Limb (tissue), 2 donors: ENCODE measurements at regions not wholly inside any gene's neighbourhood (a gene's known extent, or its start where the extent isn't known, plus 50 kb on each side); places are given as distances from the start of the nearest gene placed in this dataset.

Source experiments
- DNase-seq, 2 donors: peaks; one replicate each; pipeline ENCODE4 v3.0.0-alpha.2; 2016; ENCODE audit errors: extremely low spot score in 2 of 2

- DNase-seq = peak; percentile 63 to 80
These were observed 87.0 kb upstream of the ALDH1L1 start for GRCh38 chr3:126267169-126267975.

DNA sequence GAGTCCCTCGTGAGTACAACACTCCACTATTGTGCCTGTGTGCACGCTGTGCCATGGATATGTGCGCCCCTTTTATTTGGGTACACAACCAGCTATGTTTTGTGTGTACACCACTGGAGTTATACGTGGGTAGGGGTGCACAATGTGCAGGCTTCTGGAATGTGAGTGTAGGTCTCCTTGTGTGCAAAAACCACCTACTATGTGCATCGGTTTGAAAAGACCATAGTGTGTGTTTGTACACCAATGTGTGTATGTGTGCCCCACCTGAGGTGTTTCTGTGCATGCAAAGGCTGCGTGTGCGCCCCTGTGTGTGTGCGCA is 86.4 kb upstream of the ALDH1L1 start:
- DNase-seq = no peak

- DNase-seq = peak in 1 of 2 donors; percentile 58
These were observed 86.0 kb upstream of the ALDH1L1 start for GRCh38 chr3:126266291-126266840.

GRCh38 chr3:126264952-126265351 is 84.6 kb upstream of the ALDH1L1 start:
- DNase-seq = no peak

DNA sequence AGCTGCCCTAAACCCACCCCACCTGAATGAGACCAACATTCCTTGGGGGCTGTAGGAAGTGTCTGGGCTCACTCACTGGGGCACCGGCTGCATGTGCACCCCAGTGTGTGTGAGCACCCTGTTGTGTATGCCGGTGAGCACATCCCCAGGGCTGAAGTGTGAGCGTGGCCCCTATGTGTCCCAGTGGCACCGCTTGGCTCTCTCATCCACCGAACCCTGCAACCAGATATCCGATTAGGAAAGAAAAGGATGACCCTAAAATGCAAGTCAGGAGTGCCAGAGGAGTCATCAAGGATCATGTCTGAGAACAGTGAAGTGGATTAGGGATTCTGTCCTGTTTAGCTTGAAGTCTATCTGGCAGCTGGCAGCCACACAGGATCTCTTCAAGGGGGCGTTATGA is 84.0 kb upstream of the ALDH1L1 start:
- no peak for DNase-seq

- DNase-seq = no peak
These were observed 83.6 kb upstream of the ALDH1L1 start for GRCh38 chr3:126263971-126264370.

GRCh38 chr3:126263539-126263938 is 83.2 kb upstream of the ALDH1L1 start:
- DNase-seq = no peak

DNA sequence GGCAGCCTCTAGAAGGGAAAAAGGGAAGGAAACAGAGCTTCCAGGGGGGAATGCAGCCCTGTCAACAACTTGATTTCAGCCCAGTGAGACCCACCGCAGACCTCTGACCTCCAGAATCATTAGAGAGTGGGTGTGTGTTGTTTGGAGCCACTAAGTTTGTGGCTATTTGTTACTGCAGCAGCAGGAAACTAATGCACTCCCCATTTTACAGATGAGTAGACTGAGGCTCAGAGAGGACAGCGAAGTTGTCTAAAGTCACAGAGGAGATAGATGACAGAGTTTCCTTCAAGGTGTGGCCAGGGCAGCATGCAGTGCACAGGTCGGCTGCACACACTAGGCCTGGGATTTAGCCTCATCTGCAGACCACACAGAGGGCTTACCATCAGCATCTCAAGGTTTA is 81.8 kb upstream of the ALDH1L1 start:
- DNase-seq = no peak

GRCh38 chr3:126261037-126261436 is 80.7 kb upstream of the ALDH1L1 start:
- DNase-seq = no peak

DNA sequence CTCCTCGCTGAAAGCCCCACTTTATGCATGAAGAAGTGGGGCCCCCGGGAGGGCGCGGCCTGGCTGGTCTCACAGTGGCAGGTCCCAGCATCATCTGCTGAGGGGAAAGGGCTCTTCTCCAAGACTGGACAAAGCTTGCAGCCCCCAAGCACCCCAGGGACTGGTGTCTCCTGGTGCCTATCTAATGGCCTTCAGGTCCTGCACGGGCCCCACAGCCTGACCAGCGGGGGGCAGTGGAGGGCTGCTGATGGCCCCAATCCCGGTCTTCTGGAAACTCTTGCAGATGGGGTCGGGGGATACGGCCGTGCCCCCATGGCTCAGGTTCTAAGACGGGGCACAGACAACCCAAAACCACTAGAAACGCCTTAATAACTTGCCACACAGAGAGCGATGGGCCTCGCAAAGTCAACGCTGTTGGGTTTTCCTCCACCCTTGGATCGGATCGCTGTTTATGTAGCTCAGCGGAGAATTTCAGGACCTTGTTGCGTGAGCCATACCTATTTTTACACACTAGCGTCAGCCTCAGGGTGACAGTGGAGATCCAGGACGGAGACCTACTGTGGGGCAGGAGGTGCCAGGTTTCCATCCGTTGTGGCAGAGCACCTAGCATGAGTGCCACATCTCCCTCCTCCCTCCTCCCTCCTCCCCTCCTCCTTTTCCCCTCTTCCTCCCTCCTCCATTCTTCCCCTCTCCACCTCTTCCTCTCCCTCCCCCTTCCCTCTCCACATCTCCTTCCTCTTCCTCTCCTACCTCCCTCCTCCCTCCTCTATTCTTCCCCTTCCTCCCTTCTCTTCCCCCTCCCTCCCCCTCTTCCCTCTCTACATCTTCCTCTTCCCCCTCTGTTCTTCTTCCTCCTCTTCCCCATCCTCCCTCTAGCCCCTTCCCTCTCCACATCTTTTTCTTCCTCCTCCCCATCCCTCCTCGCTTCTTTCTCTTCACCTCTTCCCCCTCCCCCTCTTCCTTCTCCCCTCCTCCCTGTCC is 79.3 kb upstream of the ALDH1L1 start:
- DNase-seq = peak in 1 of 2 donors; percentile 56

- no peak for DNase-seq
These were observed 78.3 kb upstream of the ALDH1L1 start for GRCh38 chr3:126258670-126259069.

DNA sequence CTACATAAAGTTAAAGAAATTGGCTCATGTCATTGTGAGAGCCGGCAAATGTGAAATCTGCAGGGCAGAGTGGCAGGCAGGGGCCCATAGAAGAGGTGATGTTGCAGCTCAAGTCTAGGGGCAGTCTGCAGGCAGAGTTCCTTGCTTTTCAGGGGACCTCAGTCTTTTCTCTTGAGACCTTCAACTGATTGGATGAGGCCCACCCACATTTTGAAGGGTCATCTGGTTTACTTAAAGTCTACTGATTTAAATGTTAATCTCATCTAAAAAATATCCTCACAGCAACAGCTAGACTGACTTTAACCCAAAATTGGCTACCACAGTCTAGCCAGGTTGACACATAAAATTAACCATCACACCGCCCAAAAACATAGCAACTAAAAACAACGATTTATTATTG is 77.6 kb upstream of the ALDH1L1 start:
- no peak for DNase-seq

- no peak for DNase-seq
These were observed 76.8 kb upstream of the ALDH1L1 start for GRCh38 chr3:126257174-126257573.

DNA sequence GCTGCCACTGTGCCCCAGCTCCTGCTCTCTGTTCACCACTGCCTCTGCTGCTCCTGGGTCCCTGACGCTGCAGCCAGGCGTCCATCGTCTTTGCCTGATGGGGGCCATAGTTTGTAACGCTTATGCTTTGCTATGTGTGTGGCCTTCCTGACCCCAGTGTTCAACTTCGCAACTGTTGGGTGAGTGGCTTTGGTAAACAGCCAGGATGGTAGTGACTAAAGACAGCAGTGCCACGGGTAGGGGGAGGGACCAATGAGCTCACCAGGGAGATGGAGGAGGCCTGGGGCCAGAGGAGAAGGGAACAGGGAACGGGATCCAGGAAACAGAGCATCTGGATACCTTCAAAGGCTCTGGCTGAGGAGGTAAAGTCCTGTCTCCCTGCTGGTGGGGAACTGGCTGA is 75.9 kb upstream of the ALDH1L1 start:
- DNase-seq = no peak

- no peak for DNase-seq
These were observed 72.7 kb upstream of the ALDH1L1 start for GRCh38 chr3:126253072-126253471.

- no peak for DNase-seq
These were observed 72.0 kb upstream of the ALDH1L1 start for GRCh38 chr3:126252373-126252772.

DNA sequence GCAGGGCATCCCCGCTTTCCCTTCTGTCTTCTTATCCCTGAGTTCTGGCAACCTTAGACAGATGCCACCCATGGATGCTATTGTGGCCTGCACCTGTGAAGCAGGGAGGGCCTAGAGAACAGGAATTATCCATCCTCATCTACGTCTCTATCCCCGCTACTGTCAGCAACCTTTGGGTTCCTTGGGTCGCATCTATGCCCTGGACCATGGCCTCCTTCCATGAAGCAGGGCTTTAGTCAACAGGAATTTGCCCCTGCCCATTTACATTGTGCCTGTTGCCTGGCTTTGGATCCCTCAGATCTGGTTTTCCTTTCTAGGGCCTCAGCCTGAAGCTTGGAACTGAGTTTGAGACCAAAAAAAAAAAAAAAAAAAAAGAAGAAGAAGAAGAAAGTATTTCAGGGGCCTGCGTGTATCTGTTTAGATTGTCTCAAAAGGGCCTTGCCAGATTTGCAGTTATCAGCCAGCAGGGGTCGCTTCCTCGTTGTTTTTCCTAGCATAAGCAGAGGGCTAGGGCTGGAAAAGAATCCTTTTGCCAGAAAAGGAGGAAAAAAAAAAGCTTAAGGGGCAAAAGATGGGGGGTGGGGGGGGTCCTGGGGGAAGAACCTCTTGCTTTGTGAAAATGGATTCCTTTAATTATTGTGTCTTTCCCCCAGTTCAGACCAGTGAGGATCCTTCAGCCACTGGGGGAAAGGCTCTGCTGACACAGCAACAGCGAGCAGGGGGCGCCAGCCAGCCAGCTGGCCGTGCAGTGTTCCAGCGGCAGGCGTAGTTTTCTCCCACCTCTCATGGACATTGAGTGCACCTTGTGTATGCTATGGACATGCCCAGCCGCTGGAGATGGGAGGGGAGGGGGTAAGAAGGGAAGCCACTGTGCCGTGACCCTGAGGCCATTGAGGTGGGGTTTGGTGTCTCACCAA is 65.7 kb upstream of the ALDH1L1 start:
- DNase-seq = peak; percentile 66
